Fibroblast of skin of scalp (primary cell): ENCODE measurements at regions not wholly inside any gene's neighbourhood (a gene's known extent, or its start where the extent isn't known, plus 50 kb on each side); places are given as distances from the start of the nearest gene placed in this dataset.

Source experiments
- DNase-seq: peaks from one replicate; pipeline ENCODE4 v3.0.0-alpha.2; 2013

GRCh38 chr11:82676483-82677094 is 57.1 kb downstream of the FAM181B start:
- no peak for DNase-seq

- no peak for DNase-seq
Measured at GRCh38 chr11:82675838-82676237, 57.8 kb downstream of the FAM181B start.

GRCh38 chr11:82673631-82674030 is 60.0 kb downstream of the FAM181B start:
- no peak for DNase-seq

- DNase-seq, result no peak
Measured at GRCh38 chr11:82671451-82671850, 62.2 kb downstream of the FAM181B start.

GRCh38 chr11:82663535-82663934 is 70.1 kb downstream of the FAM181B start:
- DNase-seq, result no peak

GRCh38 chr11:82653752-82654151 is 79.9 kb downstream of the FAM181B start:
- no peak for DNase-seq

- no peak for DNase-seq
Measured at GRCh38 chr11:82639251-82639650, 94.4 kb downstream of the FAM181B start.

- DNase-seq, result no peak
Measured at GRCh38 chr11:82636615-82637014, 97.0 kb downstream of the FAM181B start.

- no peak for DNase-seq
Measured at GRCh38 chr11:82634091-82634490, 99.6 kb downstream of the FAM181B start.

GRCh38 chr11:82631722-82632630 is 101.7 kb downstream of the FAM181B start:
- DNase-seq, result no peak

GRCh38 chr11:82610671-82611070 is 123.0 kb downstream of the FAM181B start:
- no peak for DNase-seq

- DNase-seq, result no peak
Measured at GRCh38 chr11:82606738-82607137, 126.9 kb downstream of the FAM181B start.

- no peak for DNase-seq
Measured at GRCh38 chr11:82601711-82602110, 132.0 kb downstream of the FAM181B start.

GRCh38 chr11:82599836-82600235 is 133.8 kb downstream of the FAM181B start:
- no peak for DNase-seq

GRCh38 chr11:82586581-82586980 is 147.1 kb downstream of the FAM181B start:
- DNase-seq, result no peak

- DNase-seq, result no peak
Measured at GRCh38 chr11:82577246-82577645, 156.4 kb downstream of the FAM181B start.

GRCh38 chr11:82560836-82561235 is 172.8 kb downstream of the FAM181B start:
- DNase-seq, result no peak

- DNase-seq, result no peak
Measured at GRCh38 chr11:82559609-82560008, 174.1 kb downstream of the FAM181B start.

- DNase-seq, result no peak
Measured at GRCh38 chr11:82557274-82557673, 176.4 kb downstream of the FAM181B start.

GRCh38 chr11:82556210-82556609 is 177.5 kb downstream of the FAM181B start:
- DNase-seq, result no peak

- no peak for DNase-seq
Measured at GRCh38 chr11:82546661-82547557, 186.8 kb downstream of the FAM181B start.

GRCh38 chr11:82539669-82540068 is 194.0 kb downstream of the FAM181B start:
- DNase-seq, result no peak

- no peak for DNase-seq
Measured at GRCh38 chr11:82536706-82537105, 197.0 kb downstream of the FAM181B start.
